AG08396 (cell line): ENCODE measurements at regions not wholly inside any gene's neighbourhood (a gene's known extent, or its start where the extent isn't known, plus 50 kb on each side); places are given as distances from the start of the nearest gene placed in this dataset.
A peak's percentile ranks its signal among the peaks of the same experiment; 100 is the strongest.

Source experiments
- DNase-seq: peaks from one replicate; pipeline ENCODE4 v3.0.0; 2012; ENCODE audit warnings: low spot score, mixed read lengths

- no peak for DNase-seq
Observed at GRCh38 chr10:36173364-36173763, 531.3 kb upstream of the FZD8 start.

- peak; percentile 37 for DNase-seq
Observed at GRCh38 chr10:36171953-36172940, 530.2 kb upstream of the FZD8 start.

GRCh38 chr10:36171556-36171952, 529.5 kb upstream of the FZD8 start:
- DNase-seq = peak; percentile 9

- no peak for DNase-seq
Observed at GRCh38 chr10:36170943-36171501, 528.9 kb upstream of the FZD8 start.

- no peak for DNase-seq
Observed at GRCh38 chr10:36170142-36170719, 528.1 kb upstream of the FZD8 start.

- no peak for DNase-seq
Observed at GRCh38 chr10:36168777-36169176, 526.7 kb upstream of the FZD8 start.

GRCh38 chr10:36164556-36165504, 522.7 kb upstream of the FZD8 start:
- no peak for DNase-seq

GRCh38 chr10:36163827-36164226, 521.7 kb upstream of the FZD8 start:
- DNase-seq = no peak

- DNase-seq = no peak
Observed at GRCh38 chr10:36157486-36157885, 515.4 kb upstream of the FZD8 start.

- DNase-seq = no peak
Observed at GRCh38 chr10:36148207-36148606, 506.1 kb upstream of the FZD8 start.

GRCh38 chr10:36147529-36147928, 505.4 kb upstream of the FZD8 start:
- no peak for DNase-seq

GRCh38 chr10:36141856-36142560, 499.9 kb upstream of the FZD8 start:
- DNase-seq = no peak

GRCh38 chr10:36129051-36129450, 487.0 kb upstream of the FZD8 start:
- no peak for DNase-seq

GRCh38 chr10:36126076-36126475, 484.0 kb upstream of the FZD8 start:
- no peak for DNase-seq

GRCh38 chr10:36119455-36119854, 477.4 kb upstream of the FZD8 start:
- DNase-seq = no peak

- no peak for DNase-seq
Observed at GRCh38 chr10:36118314-36118713, 476.2 kb upstream of the FZD8 start.

- DNase-seq = no peak
Observed at GRCh38 chr10:36117890-36118289, 475.8 kb upstream of the FZD8 start.

- no peak for DNase-seq
Observed at GRCh38 chr10:36117231-36117630, 475.1 kb upstream of the FZD8 start.

GRCh38 chr10:36116731-36117130, 474.6 kb upstream of the FZD8 start:
- DNase-seq = no peak

GRCh38 chr10:36116040-36116439, 473.9 kb upstream of the FZD8 start:
- DNase-seq = no peak

GRCh38 chr10:36115364-36115763, 473.3 kb upstream of the FZD8 start:
- no peak for DNase-seq
